HepG2 (cell line): ENCODE measurements at regions not wholly inside any gene's neighbourhood (a gene's known extent, or its start where the extent isn't known, plus 50 kb on each side); places are given as distances from the start of the nearest gene placed in this dataset.

Experiments
- FOXM1 ChIP-seq: sonication (generic); formaldehyde crosslinking; IDR thresholded peaks from 2 replicates; pipeline ENCODE4 v1.5.0; 2020; ENCODE audit warnings: missing genetic modification reagents
- IRF1 ChIP-seq: sonication (generic); formaldehyde crosslinking; IDR thresholded peaks from 2 replicates; pipeline ENCODE4 v1.4.0; 2020; ENCODE audit warnings: low read depth, mild to moderate bottlenecking, missing genetic modification reagents
- NCOR1 ChIP-seq: fragments of 200-600 bp; sonication (generic); IDR thresholded peaks from 2 replicates; pipeline ENCODE4 v1.7.0; 2017; ENCODE audit warnings: antibody characterized with exemption, low read length, borderline replicate concordance
- POLR2AphosphoS5 ChIP-seq: IDR thresholded peaks from 2 replicates; pipeline ENCODE4 v1.6.1; 2012; ENCODE audit warnings: low read depth, low read length
- SMC3 ChIP-seq: IDR thresholded peaks from 2 replicates; pipeline ENCODE4 v1.6.1; 2011; ENCODE audit warnings: low read length, improper control_type of control experiment
- ZNF20 ChIP-seq: sonication (generic); formaldehyde crosslinking; IDR thresholded peaks from 2 replicates; pipeline ENCODE4 v1.4.0; 2020; ENCODE audit warnings: mild to moderate bottlenecking, moderate library complexity, missing genetic modification reagents
- TF ChIP-seq, protein P1 (sequence below): sonication (generic); formaldehyde crosslinking; IDR thresholded peaks from 2 replicates; pipeline ENCODE4 v1.5.0; 2020; ENCODE audit warnings: mild to moderate bottlenecking, missing genetic modification reagents, moderate library complexity

GRCh38 chr7:26043801-26044200, 108.2 kb upstream of the NFE2L3 start:
- TF ChIP-seq IRF1 (CRISPR knock-in tag) (no peak), POLR2AphosphoS5 (no peak), ZNF20 (no peak), SMC3 (no peak), NCOR1 (no peak), FOXM1 (CRISPR knock-in tag) (no peak)
- TF ChIP-seq, protein P1, sequence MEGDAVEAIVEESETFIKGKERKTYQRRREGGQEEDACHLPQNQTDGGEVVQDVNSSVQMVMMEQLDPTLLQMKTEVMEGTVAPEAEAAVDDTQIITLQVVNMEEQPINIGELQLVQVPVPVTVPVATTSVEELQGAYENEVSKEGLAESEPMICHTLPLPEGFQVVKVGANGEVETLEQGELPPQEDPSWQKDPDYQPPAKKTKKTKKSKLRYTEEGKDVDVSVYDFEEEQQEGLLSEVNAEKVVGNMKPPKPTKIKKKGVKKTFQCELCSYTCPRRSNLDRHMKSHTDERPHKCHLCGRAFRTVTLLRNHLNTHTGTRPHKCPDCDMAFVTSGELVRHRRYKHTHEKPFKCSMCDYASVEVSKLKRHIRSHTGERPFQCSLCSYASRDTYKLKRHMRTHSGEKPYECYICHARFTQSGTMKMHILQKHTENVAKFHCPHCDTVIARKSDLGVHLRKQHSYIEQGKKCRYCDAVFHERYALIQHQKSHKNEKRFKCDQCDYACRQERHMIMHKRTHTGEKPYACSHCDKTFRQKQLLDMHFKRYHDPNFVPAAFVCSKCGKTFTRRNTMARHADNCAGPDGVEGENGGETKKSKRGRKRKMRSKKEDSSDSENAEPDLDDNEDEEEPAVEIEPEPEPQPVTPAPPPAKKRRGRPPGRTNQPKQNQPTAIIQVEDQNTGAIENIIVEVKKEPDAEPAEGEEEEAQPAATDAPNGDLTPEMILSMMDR = no peak
